HEK293 (cell line): ENCODE measurements at regions not wholly inside any gene's neighbourhood (a gene's known extent, or its start where the extent isn't known, plus 50 kb on each side); places are given as distances from the start of the nearest gene placed in this dataset.

Source experiments
- CTCF ChIP-seq: fragments of 450-650 bp; formaldehyde crosslinking; IDR thresholded peaks from 2 replicates; pipeline ENCODE4 v1.5.1; 2016; ENCODE audit warnings: missing biosample characterization, missing genetic modification characterization
- ZFP69B ChIP-seq: fragments of 450-650 bp; formaldehyde crosslinking; IDR thresholded peaks from 2 replicates; pipeline ENCODE4 v1.5.1; 2016; ENCODE audit warnings: missing biosample characterization, missing genetic modification characterization
- ZNF138 ChIP-seq: fragments of 450-650 bp; formaldehyde crosslinking; IDR thresholded peaks from 2 replicates; pipeline ENCODE4 v1.5.1; 2016; ENCODE audit warnings: missing biosample characterization, missing genetic modification characterization, borderline replicate concordance
- ZNF24 ChIP-seq: fragments of 450-650 bp; formaldehyde crosslinking; IDR thresholded peaks from 2 replicates; pipeline ENCODE4 v1.5.1; 2016; ENCODE audit warnings: missing biosample characterization, missing genetic modification characterization
- ZNF558 ChIP-seq: fragments of 450-650 bp; formaldehyde crosslinking; IDR thresholded peaks from 2 replicates; pipeline ENCODE4 v1.5.1; 2016; ENCODE audit warnings: missing biosample characterization, missing genetic modification characterization
- ZNF639 ChIP-seq: fragments of 450-650 bp; formaldehyde crosslinking; IDR thresholded peaks from 2 replicates; pipeline ENCODE4 v1.5.1; 2016; ENCODE audit warnings: missing biosample characterization, missing genetic modification characterization
- TF ChIP-seq, protein P1 (sequence below): IDR thresholded peaks from 2 replicates; pipeline ENCODE4 v1.6.1; 2011; ENCODE audit warnings: mild to moderate bottlenecking, low read depth, low read length, borderline replicate concordance
- TF ChIP-seq, protein P2 (sequence below): fragments of 450-650 bp; formaldehyde crosslinking; IDR thresholded peaks from 2 replicates; pipeline ENCODE4 v1.5.1; 2016; ENCODE audit warnings: missing biosample characterization, missing genetic modification characterization

DNA sequence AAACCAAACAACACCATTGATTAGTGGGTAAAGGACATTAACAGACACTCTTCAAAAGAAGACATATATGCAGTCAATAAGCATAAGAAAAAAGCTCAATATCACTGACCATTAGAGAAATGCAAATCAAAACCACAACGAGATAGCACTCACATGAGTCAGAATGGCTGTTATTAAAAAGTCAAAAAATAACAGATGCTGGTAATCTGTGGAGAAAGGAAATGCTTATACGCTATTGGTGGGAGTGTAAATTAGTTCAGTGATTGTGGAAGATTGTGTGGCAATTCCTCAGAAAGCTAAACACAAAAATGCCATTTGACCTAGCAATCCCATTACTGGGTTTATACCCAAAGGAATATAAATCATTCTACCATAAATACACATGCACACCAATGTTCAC is 182.6 kb downstream of the TRPC6 start:
- no peak for TF ChIP-seq CTCF (tag by site-specific recombination)
- TF ChIP-seq, protein P1, sequence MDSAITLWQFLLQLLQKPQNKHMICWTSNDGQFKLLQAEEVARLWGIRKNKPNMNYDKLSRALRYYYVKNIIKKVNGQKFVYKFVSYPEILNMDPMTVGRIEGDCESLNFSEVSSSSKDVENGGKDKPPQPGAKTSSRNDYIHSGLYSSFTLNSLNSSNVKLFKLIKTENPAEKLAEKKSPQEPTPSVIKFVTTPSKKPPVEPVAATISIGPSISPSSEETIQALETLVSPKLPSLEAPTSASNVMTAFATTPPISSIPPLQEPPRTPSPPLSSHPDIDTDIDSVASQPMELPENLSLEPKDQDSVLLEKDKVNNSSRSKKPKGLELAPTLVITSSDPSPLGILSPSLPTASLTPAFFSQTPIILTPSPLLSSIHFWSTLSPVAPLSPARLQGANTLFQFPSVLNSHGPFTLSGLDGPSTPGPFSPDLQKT, result no peak
- TF ChIP-seq, protein P2, sequence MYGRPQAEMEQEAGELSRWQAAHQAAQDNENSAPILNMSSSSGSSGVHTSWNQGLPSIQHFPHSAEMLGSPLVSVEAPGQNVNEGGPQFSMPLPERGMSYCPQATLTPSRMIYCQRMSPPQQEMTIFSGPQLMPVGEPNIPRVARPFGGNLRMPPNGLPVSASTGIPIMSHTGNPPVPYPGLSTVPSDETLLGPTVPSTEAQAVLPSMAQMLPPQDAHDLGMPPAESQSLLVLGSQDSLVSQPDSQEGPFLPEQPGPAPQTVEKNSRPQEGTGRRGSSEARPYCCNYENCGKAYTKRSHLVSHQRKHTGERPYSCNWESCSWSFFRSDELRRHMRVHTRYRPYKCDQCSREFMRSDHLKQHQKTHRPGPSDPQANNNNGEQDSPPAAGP, result no peak
- no peak for TF ChIP-seq ZNF24
- TF ChIP-seq ZFP69B (tag by site-specific recombination), result no peak
- no peak for TF ChIP-seq ZNF138 (tag by site-specific recombination)
- no peak for TF ChIP-seq ZNF639 (tag by site-specific recombination)
- no peak for TF ChIP-seq ZNF558 (tag by site-specific recombination)
